OCI-LY3 (cell line): ENCODE measurements at regions not wholly inside any gene's neighbourhood (a gene's known extent, or its start where the extent isn't known, plus 50 kb on each side); places are given as distances from the start of the nearest gene placed in this dataset.

Experiments used
- CTCF ChIP-seq: fragments of 200-600, 300-600 bp; sonication (generic); IDR thresholded peaks from 2 replicates; pipeline ENCODE4 v1.5.1; 2014; ENCODE audit warnings: antibody characterized with exemption, low read length, low read depth
- EZH2phosphoT487 ChIP-seq: fragments of 200-600 bp; shearing (Covaris generic); IDR thresholded peaks from 2 replicates; pipeline ENCODE4 v1.6.1; 2018; ENCODE audit warnings: antibody characterized with exemption, mixed run types, low read depth

GRCh38 chr5:175104677-175105076 lies 339.3 kb downstream of the DRD1 start:
- no peak for TF ChIP-seq CTCF
- TF ChIP-seq EZH2phosphoT487 = no peak
